Stimulated activated naive CD8-positive, alpha-beta T cell treated with anti-CD3 and anti-CD28 coated beads, Interleukin-15, amount 100 ng/mL, for 72 hours (primary cell): ENCODE measurements at regions not wholly inside any gene's neighbourhood (a gene's known extent, or its start where the extent isn't known, plus 50 kb on each side); places are given as distances from the start of the nearest gene placed in this dataset.
"Not testable (repeated sequence)": the region's sequence is repeated elsewhere in the genome, so short reads cannot be mapped to it uniquely, and the experiment has no call there.

Source experiments
- ATAC-seq: fragments of 150-1000 bp; cut with Tn5 transposase; 2 replicates; pipeline ENCODE4 v1.10.0; 2021; ENCODE audit warnings: mild to moderate bottlenecking, moderate library complexity
- DNase-seq, 2 donors: peaks; one replicate each; pipeline ENCODE4 v3.0.0; 2021 to 2022
- H3K27ac Mint-ChIP-seq, 2 donors: one replicate each; pipeline ENCODE4 v1.8.0; 2022; ENCODE audit warnings: mild to moderate bottlenecking in 2 of 2, mixed read lengths in 2 of 2, moderate library complexity in 2 of 2
- H3K27me3 Mint-ChIP-seq: one replicate; pipeline ENCODE4 v1.8.0; 2022; ENCODE audit warnings: mixed read lengths
- H3K4me1 Mint-ChIP-seq: one replicate; pipeline ENCODE4 v1.8.0; 2022; ENCODE audit warnings: mild to moderate bottlenecking, mixed read lengths
- H3K4me3 Mint-ChIP-seq, 2 donors: one replicate each; pipeline ENCODE4 v1.8.0; 2022; ENCODE audit warnings: mild to moderate bottlenecking in 2 of 2, mixed read lengths in 2 of 2, moderate library complexity in 1 of 2
- H3K9me3 Mint-ChIP-seq, 2 donors: one replicate each; pipeline ENCODE4 v1.8.0; 2022; ENCODE audit warnings: mixed read lengths in 2 of 2

- peaks cover 7% of the 10 kb centered on the region for H3K27me3 Mint-ChIP-seq
- H3K9me3 Mint-ChIP-seq = no peaks in the 10 kb centered on the region
- no peak for ATAC-seq
- DNase-seq = no peak
- no peak overlapping the region for H3K27ac Mint-ChIP-seq
- no peak overlapping the region for H3K4me3 Mint-ChIP-seq
- H3K4me1 Mint-ChIP-seq = no peaks in the 10 kb centered on the region
Measured at GRCh38 chr1:213419401-213420030, 368.5 kb downstream of the RPS6KC1 start.

GRCh38 chr1:213421178-213421577, 370.1 kb downstream of the RPS6KC1 start:
- H3K27ac Mint-ChIP-seq, H3K4me1 Mint-ChIP-seq, H3K27me3 Mint-ChIP-seq, ATAC-seq, DNase-seq, H3K4me3 Mint-ChIP-seq, H3K9me3 Mint-ChIP-seq: not testable (repeated sequence)

- DNase-seq = no peak
- ATAC-seq = no peak
- H3K4me3 Mint-ChIP-seq = no peak overlapping the region
- no peaks in the 10 kb centered on the region for H3K4me1 Mint-ChIP-seq
- no peaks in the 10 kb centered on the region for H3K9me3 Mint-ChIP-seq
- no peaks in the 10 kb centered on the region for H3K27me3 Mint-ChIP-seq
- H3K27ac Mint-ChIP-seq = no peak overlapping the region
Measured at GRCh38 chr1:213423041-213423440, 372.0 kb downstream of the RPS6KC1 start.

- no peak for DNase-seq
- no peaks in the 10 kb centered on the region for H3K4me1 Mint-ChIP-seq
- H3K27me3 Mint-ChIP-seq = no peaks in the 10 kb centered on the region
- no peak for ATAC-seq
- H3K4me3 Mint-ChIP-seq = no peak overlapping the region
- H3K27ac Mint-ChIP-seq = no peak overlapping the region
- H3K9me3 Mint-ChIP-seq = no peaks in the 10 kb centered on the region
Measured at GRCh38 chr1:213423605-213424004, 372.6 kb downstream of the RPS6KC1 start.

- H3K27ac Mint-ChIP-seq = no peak overlapping the region
- no peaks in the 10 kb centered on the region for H3K27me3 Mint-ChIP-seq
- no peak for DNase-seq
- no peak overlapping the region for H3K4me3 Mint-ChIP-seq
- H3K4me1 Mint-ChIP-seq = no peaks in the 10 kb centered on the region
- ATAC-seq = no peak
- H3K9me3 Mint-ChIP-seq = no peaks in the 10 kb centered on the region
Measured at GRCh38 chr1:213425376-213426030, 374.5 kb downstream of the RPS6KC1 start.

- no peaks in the 10 kb centered on the region for H3K9me3 Mint-ChIP-seq
- ATAC-seq (no peak), DNase-seq (no peak)
- H3K27ac Mint-ChIP-seq = no peak overlapping the region
- no peaks in the 10 kb centered on the region for H3K4me1 Mint-ChIP-seq
- no peak overlapping the region for H3K4me3 Mint-ChIP-seq
- peaks cover 8% of the 10 kb centered on the region for H3K27me3 Mint-ChIP-seq
Measured at GRCh38 chr1:213429642-213430041, 378.6 kb downstream of the RPS6KC1 start.

GRCh38 chr1:213435715-213436114, 384.7 kb downstream of the RPS6KC1 start:
- H3K9me3 Mint-ChIP-seq = peaks cover 0 to 6% of the 10 kb centered on the region in 2 donors
- no peaks in the 10 kb centered on the region for H3K4me1 Mint-ChIP-seq
- no peak for DNase-seq

GRCh38 chr1:213438339-213438738, 387.3 kb downstream of the RPS6KC1 start:
- H3K4me3 Mint-ChIP-seq = no peak overlapping the region
- no peak for DNase-seq
- ATAC-seq = no peak
- peaks cover under 1% of the 10 kb centered on the region for H3K27me3 Mint-ChIP-seq
- H3K4me1 Mint-ChIP-seq = no peaks in the 10 kb centered on the region
- H3K27ac Mint-ChIP-seq = no peak overlapping the region
- peaks cover 0 to 6% of the 10 kb centered on the region in 2 donors for H3K9me3 Mint-ChIP-seq

More at GRCh38 chr1:213435715-213436114, 384.7 kb downstream of the RPS6KC1 start:
- Mint-ChIP-seq H3K4me3 (no peak overlapping the region), H3K27ac (no peak overlapping the region), H3K27me3 (peaks cover 8% of the 10 kb centered on the region)
- no peak for ATAC-seq

- Mint-ChIP-seq H3K9me3 (peaks cover 0 to 6% of the 10 kb centered on the region in 2 donors), H3K4me1 (no peaks in the 10 kb centered on the region)
Measured at GRCh38 chr1:213439703-213440102, 388.7 kb downstream of the RPS6KC1 start.

GRCh38 chr1:213440766-213441165, 389.7 kb downstream of the RPS6KC1 start:
- Mint-ChIP-seq H3K27me3 (peaks cover 9% of the 10 kb centered on the region), H3K9me3 (peaks cover 0 to 6% of the 10 kb centered on the region in 2 donors), H3K4me1 (no peaks in the 10 kb centered on the region), H3K27ac (no peak overlapping the region), H3K4me3 (no peak overlapping the region)
- ATAC-seq (no peak), DNase-seq (no peak)

More at GRCh38 chr1:213439703-213440102, 388.7 kb downstream of the RPS6KC1 start:
- Mint-ChIP-seq H3K4me3 (no peak overlapping the region), H3K27me3 (no peaks in the 10 kb centered on the region), H3K27ac (peak overlapping the region in 1 of 2 donors; percentile 28)
- DNase-seq (no peak), ATAC-seq (no peak)

- DNase-seq (no peak), ATAC-seq (no peak)
- Mint-ChIP-seq H3K9me3 (peaks cover 0 to 6% of the 10 kb centered on the region in 2 donors), H3K4me1 (no peaks in the 10 kb centered on the region), H3K27ac (no peak overlapping the region), H3K27me3 (peaks cover 9% of the 10 kb centered on the region), H3K4me3 (no peak overlapping the region)
Measured at GRCh38 chr1:213443415-213443814, 392.4 kb downstream of the RPS6KC1 start.

GRCh38 chr1:213444224-213444623, 393.2 kb downstream of the RPS6KC1 start:
- Mint-ChIP-seq H3K4me1 (no peaks in the 10 kb centered on the region), H3K27me3 (peaks cover 9% of the 10 kb centered on the region), H3K4me3 (no peak overlapping the region), H3K9me3 (peaks cover 0 to 4% of the 10 kb centered on the region in 2 donors), H3K27ac (no peak overlapping the region)
- no peak for ATAC-seq
- DNase-seq = no peak

- no peak overlapping the region for H3K4me3 Mint-ChIP-seq
Measured at GRCh38 chr1:213446496-213446895, 395.5 kb downstream of the RPS6KC1 start.

GRCh38 chr1:213448360-213448759, 397.3 kb downstream of the RPS6KC1 start:
- no peaks in the 10 kb centered on the region for H3K4me1 Mint-ChIP-seq
- H3K27me3 Mint-ChIP-seq = peaks cover 9% of the 10 kb centered on the region
- H3K27ac Mint-ChIP-seq = no peak overlapping the region
- DNase-seq (no peak), ATAC-seq (no peak)
- no peaks in the 10 kb centered on the region for H3K9me3 Mint-ChIP-seq
- H3K4me3 Mint-ChIP-seq = no peak overlapping the region

More at GRCh38 chr1:213446496-213446895, 395.5 kb downstream of the RPS6KC1 start:
- Mint-ChIP-seq H3K9me3 (no peaks in the 10 kb centered on the region), H3K4me1 (no peaks in the 10 kb centered on the region), H3K27ac (no peak overlapping the region), H3K27me3 (peaks cover 9% of the 10 kb centered on the region)
- ATAC-seq (no peak), DNase-seq (no peak)

- DNase-seq (no peak), ATAC-seq (no peak)
- H3K27me3 Mint-ChIP-seq = peaks cover 9% of the 10 kb centered on the region
- H3K4me3 Mint-ChIP-seq = no peak overlapping the region
- no peaks in the 10 kb centered on the region for H3K4me1 Mint-ChIP-seq
- H3K9me3 Mint-ChIP-seq = no peaks in the 10 kb centered on the region
- H3K27ac Mint-ChIP-seq = no peak overlapping the region
Measured at GRCh38 chr1:213448776-213449175, 397.7 kb downstream of the RPS6KC1 start.

- H3K9me3 Mint-ChIP-seq = no peaks in the 10 kb centered on the region
- H3K4me1 Mint-ChIP-seq = no peaks in the 10 kb centered on the region
- H3K4me3 Mint-ChIP-seq = no peak overlapping the region
- no peaks in the 10 kb centered on the region for H3K27me3 Mint-ChIP-seq
- no peak for ATAC-seq
- no peak overlapping the region for H3K27ac Mint-ChIP-seq
- DNase-seq = no peak
Measured at GRCh38 chr1:213452501-213452900, 401.5 kb downstream of the RPS6KC1 start.
